CD4-positive, alpha-beta T cell treated with Interleukin-17A for 1 hour (primary cell): ENCODE measurements at regions not wholly inside any gene's neighbourhood (a gene's known extent, or its start where the extent isn't known, plus 50 kb on each side); places are given as distances from the start of the nearest gene placed in this dataset.

Experiments
- DNase-seq: peaks from one replicate; pipeline ENCODE4 v3.0.0-alpha.2; 2020

DNA sequence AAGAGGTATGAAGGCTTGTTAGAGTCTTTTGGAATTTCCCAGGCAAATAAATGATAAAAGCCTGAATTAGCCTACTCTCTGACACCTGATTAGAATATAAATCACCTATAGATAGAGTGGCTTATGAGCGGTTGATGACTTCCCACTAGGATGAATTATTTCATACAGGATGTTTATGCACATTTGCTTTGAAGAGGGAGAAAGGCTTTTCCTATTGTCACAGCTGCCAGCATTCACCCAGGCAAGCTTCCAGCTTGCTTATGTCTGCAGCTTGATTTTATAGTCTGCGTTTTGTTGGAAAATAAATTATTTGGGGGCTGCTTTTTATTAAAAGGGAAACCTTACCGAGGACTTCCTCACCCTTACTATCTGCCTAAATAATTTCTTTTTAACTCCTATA lies 51.3 kb upstream of the EIF2S2 start:
- no peak for DNase-seq

GRCh38 chr20:34164381-34164984 lies 52.4 kb upstream of the EIF2S2 start:
- DNase-seq = no peak

DNA sequence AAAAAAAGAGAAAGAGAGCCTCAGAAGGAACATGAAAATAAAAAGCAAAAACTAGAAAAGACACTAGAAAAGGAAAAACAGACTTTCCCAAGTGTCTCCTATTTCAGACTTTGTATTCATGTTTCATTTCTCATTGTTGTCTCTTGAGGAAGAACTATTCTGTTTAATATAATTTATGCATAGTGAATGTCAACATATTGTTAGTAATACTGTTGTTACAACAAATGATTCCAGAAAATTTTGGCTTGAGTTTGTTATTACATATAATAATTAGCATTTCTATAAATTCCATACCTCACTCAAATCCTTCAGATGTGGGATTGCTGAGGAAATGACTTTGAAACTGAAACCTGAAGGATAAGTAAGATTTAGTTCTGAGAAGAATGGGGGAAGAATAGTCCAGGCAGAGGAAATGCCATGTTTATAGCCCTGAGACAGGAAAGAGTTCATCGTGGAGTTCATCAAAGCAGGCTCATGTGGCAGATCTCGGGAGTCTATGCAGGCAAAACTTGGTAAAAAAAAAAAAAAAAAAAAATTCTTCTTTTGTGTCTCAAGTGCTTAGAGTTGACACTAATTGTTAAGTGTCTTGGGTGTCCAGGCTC lies 53.1 kb upstream of the EIF2S2 start:
- DNase-seq = no peak

- DNase-seq = no peak
Measured at GRCh38 chr20:34171640-34172039, 59.6 kb upstream of the EIF2S2 start.

GRCh38 chr20:34172926-34173325 lies 60.9 kb upstream of the EIF2S2 start:
- DNase-seq = no peak

DNA sequence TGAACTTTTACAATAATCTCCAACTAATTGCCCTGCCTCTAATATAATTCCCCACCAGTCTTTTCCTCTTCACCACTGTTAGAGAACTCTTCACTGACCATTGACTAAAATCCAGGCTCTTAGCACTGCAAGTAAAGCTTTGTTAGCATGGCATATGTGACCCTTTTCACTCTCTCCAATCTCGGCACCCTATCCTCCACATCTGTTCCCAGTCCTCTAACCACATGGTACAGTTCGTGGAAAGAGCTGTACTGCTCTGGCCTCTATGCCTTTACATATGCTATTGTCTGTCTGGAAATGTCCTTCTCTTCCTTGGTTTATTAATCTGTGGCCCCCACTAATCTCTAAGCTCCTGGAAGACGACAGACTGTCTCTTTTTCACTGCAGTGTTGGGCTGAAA lies 63.0 kb upstream of the EIF2S2 start:
- DNase-seq = no peak

- DNase-seq = no peak
Measured at GRCh38 chr20:34175879-34176278, 63.8 kb upstream of the EIF2S2 start.

DNA sequence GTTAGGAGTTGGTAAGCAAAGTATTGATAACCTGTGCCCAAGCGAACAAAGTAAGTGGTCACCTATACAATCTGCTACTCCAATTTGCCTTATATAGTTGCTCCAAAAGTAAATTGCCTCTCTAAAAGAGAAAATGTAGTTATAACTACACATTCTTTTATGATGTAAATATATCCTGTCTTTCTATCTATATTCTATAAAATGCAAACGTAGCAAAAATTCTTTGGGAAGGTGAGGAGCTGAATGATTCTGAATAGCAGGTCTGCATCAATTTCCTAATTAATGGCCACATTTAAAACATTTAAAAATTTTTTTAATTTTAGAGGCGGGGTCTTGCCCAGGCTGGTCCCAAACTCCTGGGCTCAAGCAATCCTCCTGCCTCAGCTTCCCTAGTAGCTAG lies 64.2 kb upstream of the ASIP start:
- no peak for DNase-seq

DNA sequence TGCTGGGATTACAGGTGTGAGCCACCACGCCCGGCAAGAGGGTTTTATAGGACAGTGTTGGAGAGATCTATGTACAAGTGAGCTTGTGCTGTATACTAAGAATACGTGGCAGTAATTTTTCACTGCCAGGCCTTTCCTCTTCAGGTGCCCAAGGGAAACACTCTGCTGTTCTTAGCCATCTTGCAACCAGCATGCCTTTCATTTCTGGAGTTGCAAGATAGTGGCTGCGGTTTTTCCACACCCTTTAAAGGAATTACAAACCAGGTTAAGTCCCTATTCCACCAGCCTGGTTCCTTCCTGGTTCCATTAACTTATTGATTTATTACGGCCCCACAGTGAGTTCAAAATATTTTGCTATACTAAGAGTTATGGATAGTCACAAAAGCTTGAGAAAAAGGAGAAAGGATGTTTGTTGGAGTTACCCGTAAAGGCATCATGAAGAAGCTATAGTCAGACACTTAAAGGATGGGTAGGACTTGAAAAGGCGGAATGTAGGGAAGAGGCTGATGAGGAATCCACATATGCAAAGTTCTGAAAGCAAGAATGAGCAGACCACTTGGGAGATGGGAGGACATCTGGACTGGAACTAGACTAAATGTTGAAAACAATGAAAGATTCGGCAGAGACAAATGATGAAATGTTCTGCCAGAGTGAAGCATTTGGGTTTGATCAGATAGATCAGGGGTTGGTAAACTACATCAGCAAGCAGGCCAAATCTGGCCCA lies 61.4 kb upstream of the ASIP start:
- DNase-seq = no peak

GRCh38 chr20:34180460-34181120 lies 60.6 kb upstream of the ASIP start:
- no peak for DNase-seq

DNA sequence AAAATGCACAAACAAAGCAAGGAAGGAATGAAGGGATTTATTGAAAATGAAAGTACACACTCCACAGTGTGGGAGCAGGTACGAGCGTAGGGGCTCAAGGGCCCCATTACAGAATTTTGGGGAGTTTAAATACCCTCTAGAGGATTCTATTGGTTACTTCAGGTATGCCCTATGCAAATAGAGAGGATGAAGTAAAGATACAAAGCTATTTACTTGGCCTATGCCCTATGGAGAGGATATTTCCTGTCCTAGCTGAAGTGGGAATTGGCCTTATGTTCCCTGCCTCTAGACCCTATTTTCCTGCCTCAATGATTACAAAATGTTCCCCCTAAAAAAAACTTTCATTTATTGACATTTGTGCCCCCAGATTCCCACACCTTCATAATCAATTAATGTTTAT lies 59.7 kb upstream of the ASIP start:
- DNase-seq = no peak

DNA sequence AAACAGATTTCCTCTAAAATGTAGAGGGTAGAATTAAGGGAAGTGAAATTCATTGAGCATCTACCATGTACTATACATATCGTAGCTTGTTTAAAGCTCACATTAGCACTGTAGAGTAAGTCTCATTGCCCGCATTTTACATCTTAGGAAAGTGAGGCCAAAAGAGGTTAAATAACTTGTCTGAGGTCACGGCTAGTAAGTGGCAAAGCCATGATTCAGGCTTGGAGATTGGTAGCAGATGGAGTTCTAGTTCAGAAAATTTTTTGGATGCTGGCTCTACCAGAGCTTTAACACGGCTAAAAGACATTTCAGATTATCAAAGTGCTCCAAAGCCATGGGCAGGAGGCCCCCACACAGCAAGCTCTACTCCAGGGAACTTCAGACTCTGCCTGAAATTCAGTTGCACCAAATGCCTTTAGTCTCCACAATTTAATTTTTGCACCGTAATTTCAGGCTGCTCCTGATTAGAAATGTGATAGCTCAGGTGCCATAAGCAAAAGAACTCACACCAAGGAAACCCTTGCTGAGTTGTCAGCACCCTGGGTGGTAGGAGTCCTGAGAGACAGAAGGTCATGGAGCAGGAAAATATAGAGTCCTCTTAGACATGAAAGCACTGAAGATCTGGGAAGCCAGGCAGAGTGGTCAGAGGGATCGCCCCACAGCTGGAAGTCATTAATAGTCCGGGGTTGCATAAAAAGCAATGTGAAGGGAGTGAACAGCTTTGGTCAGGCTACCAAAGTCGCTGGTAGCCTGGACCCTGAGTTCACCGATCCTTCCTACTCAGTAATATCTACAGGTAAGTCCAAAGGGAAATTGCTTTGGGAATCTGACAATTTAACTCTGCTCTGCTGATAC lies 55.2 kb upstream of the ASIP start:
- no peak for DNase-seq

DNA sequence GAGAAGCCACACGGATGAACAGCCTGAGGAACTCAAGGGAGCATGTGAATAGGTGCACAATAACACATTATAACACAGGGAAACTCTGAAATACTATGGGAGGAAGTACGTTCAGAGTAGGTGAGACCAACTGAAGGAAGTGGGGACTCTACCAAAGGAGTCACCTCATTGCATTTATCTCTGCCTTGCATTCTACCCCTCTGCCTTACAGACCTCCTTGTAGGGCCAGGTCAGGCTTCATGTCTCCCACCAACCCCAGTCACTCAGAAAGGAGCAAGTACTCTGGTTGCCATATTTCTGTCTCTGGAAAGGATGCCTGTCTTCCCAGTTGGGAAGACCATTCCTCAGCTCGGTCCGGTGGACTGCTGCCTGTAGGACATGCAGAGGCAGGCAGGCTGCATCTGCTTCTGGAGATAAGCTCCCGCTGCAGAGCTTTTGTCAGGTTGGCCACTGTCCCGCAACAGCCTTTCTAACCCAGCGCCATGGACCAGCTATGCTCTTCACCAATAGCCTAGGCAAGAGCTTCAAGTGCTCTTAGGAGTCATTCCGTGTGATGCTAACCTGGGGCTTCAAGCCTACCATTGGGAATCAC lies 51.6 kb upstream of the ASIP start:
- DNase-seq = no peak

DNA sequence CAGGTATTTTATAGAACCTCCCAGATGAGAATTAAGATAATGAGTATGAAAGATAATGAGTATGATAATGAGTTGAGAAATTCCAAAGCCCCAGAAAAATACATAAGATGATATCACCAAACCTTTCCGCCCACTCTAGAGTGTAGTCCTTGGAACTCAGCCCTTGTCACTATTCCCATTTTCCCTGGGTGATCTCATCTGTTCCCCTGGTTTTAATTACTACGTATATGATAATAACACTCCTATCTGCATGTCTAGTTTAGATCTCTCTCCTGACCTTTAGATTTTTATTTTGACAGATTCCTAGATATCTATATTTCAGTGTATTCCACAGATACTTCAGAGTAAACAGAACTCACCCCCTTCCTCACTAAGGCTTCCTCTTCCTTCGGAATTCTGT lies 51.0 kb upstream of the ASIP start:
- no peak for DNase-seq

DNA sequence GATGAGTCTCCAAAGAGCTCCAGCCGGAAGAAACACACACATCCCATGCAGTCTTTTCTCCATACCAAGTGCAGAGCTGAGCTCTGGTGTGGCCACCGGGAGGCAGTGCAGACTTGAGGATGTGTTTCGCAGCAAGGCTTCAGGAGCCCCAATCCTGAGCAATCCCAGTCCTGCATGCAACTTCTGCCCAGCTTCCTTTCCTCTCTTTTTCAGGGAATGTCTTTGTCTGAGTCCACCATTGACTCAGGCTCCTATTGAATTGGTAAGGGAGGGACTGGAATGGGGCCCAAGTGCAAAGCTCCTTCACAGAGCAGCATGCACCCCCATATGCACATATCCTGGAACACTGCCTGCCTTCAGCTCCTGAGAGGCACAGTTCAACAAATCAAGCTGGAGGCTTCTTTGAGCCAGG lies 50.5 kb upstream of the ASIP start:
- peak; percentile 13 for DNase-seq
